GM18907 (cell line): ENCODE measurements at regions not wholly inside any gene's neighbourhood (a gene's known extent, or its start where the extent isn't known, plus 50 kb on each side); places are given as distances from the start of the nearest gene placed in this dataset.

Source experiments
- ATAC-seq: cut with Tn5 transposase; IDR thresholded peaks from one replicate; pipeline ENCODE4 v1.9.1; 2021; ENCODE audit warnings: mild to moderate bottlenecking, moderate library complexity; ENCODE audit not compliant: unreplicated experiment

DNA sequence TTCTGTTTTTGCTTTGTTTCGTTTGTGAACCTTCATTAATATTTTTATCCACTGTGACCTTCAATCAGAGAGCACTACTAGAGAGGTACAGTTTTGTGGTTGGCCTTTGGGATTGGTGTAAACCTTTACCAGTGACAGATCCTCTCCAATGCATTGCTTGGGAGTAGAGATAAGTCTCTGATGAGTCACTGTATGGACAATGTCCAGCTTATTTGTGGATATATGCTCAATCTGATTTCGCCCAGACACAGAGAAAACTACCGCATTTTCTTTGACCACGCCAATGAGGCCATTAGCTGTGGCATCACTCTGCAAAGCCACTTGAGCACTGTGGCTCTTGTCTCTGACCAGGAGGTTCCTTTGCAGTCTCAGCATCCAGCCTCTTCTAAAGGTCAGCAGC lies 964.7 kb downstream of the TUSC7 start:
- ATAC-seq, result no peak

DNA sequence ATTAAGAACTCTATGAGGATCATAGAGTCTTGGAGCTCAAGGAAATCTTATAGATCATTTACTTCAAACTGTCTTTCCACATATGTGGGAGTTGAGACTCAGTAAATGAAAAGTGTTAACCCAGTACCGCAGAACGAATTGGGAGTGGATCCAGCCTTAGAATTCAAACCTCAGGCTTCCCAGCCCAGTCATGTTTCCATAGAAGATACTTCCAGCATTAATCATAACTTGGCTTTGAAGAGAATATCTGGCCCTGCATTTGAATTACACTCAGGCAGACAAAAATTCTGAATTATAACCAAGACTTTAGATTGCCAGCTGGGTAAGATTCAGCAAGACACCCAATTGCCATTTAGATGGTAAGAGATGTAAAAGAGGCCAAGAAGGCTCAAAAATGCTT lies 972.0 kb downstream of the TUSC7 start:
- no peak for ATAC-seq

DNA sequence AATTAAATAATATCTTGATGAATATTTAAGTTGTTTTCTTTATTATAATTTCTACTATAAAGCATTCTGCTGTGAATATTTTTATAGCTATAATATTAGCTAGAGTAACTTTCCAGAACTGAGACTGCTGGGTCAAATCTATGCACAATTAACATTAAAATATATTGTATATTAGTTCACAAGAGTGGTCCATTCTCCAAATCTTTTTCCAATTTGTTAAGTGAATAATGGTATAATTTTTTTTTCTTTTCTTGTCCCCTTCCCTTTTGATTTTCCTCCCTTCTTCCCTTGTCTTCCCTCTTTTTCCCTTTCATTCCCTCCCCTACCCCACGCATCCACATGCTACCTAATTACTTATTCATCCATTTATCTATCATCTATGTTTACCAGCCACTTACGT lies 977.5 kb downstream of the TUSC7 start:
- no peak for ATAC-seq

DNA sequence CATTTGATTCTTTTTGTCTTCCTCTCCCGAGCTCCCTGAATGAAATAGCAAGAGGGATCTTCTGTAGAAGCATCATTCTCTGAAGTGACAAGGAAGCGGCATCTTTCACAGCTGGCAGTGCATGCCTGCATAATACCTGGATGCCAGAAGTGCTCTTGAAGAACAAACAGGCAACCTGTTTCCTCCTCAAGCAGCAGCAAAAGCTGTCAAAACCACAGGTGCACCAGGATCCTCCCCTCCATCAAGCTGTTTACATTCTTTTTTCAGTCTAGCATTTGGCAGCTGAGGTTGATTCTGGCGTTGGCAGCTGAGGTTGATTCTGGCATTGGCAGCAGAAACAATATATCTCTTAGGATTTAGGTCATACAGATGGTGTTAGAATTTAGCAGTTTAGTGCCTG lies 979.0 kb downstream of the TUSC7 start:
- ATAC-seq, result no peak

DNA sequence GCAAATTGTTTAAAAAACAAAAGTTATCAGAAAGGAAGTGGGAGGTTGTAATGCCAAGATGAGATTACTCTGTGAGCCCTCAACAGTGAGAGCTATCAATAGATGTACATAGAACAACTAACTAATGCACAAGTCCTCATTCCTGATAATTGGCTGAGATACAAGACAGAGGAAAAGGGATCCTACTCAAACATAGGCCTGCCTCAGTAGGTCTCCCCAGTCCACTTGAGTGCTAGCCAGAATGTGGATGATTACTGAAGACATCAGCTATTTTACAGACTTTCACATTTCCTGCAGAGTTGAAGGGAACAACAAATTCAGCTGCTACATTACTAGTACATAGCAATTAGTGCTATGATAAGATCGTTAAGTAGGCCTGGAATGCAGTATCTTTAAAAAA lies 981.9 kb downstream of the TUSC7 start:
- no peak for ATAC-seq

DNA sequence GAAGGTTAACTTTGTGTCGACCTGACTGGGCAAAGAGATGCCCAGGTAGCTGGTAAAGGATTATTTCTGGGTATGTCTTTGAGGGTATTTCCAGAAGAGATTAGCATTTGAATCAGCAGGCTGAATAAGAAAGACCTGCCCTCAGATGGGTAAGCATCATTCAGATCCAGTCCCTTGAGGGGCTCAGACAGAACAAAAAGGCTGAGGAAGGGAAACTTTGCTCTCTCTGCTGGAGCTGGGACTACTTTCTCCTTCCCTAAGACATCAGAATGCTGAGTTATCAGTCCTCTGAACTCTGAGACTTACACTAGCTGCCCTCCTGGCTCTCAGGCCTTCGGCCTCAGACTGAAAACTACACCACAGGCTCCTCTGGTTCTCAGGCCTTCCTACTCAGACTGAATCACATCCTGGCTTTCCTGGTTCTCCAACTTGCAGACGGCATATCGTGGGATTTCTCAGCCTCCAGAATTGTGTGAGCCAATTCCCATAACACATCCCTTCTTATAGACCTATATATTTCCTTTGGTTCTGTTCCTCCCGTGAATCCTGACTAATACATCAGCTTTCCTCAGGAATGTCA lies 982.9 kb downstream of the TUSC7 start:
- ATAC-seq, result no peak

DNA sequence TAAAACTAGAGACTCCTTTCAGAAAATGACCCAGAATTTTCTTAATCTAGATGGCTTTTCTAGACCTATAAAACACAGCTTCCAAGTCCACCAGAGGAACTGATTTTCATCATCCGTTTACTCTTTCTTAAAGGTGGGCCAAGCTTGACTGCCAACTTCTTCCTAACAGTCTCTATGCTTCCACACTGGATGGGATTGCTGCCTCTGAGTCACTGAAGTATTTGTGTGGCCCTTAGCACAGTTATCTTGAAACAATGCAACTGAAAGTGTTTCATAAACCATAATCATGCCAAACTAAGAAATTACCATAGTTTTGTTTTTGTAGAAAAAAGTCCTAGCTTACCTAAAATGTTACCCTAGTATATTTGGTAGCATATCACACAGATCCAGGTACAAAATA lies 985.7 kb downstream of the TUSC7 start:
- ATAC-seq, result no peak

DNA sequence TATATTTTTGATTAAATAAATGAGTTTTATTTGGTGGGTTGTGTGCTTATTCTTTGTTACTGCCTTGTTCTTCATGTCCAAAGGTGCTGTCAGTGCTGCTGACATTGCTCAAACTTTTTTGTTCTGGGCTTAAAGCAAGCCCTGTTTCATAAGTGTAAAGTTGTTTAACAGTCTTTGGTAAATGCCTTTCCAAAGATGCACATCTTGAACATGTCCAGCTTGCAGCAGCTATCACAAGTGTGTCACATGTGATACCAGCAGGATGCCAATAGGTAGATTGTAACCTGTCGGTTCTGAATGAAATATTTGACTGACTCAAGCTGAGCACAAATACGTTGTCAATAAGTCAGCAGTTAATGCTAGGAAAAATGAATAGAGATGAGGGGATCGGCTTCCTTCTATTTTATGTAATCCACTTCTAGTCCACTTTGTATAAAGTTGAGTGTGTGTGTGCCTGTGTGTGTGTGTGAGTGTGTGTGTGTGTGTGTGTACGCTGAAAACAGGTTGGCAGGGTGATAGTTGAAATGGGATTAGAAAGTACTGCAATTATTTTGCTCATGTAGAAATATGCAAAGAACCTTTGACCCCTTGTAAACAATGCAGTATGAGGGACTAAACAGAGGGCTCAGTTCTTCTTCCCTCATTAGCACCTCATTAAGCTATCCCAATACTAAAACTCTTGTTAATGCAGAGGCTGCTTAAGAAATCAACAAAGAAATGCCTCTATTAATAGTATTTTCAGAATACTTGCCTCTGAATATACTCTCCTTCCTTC lies 986.5 kb downstream of the TUSC7 start:
- no peak for ATAC-seq

DNA sequence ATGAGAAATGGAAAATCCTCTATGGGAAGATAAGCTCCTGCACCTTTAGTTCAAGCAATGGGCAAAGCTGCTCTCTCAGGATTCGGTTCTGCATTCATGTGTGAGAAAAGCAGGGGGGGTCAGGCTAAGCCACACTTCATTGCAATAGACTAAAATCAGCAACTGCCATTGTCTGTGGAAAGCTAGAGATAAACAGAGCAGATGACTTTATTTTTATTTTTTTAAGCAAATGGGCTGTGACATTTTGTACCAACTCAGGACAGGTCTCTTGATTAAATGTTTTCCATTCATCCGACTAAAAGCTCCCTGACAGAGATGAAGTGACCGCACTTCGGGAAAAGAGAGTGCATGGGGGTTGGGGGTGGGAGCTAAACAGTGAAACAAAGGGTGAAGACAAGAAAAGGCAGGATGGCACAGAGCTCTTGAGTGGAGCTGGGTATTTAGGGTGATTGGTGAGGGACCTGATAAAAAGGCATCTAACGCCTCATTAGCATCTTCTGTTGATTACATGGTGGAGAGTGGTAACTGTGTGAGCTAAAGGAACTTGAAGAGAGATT lies 987.4 kb downstream of the TUSC7 start:
- ATAC-seq, result no peak

DNA sequence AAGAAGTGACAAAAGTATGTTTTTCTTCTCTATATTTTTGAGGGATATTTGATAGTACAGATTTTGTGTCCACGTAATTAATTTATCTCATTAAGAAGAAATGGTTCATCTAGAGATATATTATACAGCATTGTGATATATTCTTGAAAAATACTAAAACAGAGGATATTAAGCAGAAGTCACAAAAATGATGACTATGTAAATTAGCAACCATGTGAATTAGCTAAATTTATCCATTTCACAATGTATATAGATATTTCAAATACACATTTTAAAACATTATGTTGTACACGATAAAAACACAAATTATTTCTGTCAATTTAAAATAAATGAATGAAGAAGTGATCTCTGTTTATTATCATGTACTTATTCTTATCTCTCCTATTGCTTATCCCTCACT lies 989.5 kb downstream of the TUSC7 start:
- no peak for ATAC-seq

DNA sequence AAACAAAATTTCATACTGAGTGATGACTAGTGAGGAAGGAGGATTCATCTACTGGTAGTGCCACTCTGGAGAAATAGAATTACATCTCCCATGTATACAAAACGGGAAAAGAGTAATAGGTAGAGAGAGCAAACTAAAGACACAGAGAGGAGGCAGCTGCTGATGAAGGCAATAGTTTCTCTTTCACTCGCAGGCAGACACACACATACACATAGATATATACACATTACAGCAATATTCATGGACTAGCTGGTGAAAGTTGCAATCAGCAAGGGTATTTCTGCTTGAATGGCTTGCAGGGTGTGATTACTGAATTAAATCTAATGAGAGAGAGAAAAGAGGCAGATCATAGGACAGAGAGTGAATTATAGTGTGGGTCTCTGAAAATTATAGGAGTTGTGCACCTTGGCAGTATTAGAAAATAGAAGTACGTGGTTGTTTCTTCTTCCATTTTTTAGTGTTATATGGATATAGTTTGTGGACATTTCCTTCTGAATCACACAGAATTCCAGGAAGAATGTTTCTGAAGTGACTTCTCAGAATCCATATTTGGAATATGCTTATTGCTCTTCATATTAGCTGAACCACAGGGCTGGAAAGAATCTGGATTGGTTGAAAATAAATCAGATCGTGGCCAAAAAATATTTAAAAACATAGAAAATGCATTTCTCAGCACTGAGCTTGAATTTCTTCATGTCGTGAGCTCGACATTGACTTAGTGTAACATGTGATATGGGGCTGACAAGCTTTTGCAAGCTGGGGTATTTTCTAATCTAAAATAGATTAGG lies 991.2 kb downstream of the TUSC7 start:
- ATAC-seq, result no peak

DNA sequence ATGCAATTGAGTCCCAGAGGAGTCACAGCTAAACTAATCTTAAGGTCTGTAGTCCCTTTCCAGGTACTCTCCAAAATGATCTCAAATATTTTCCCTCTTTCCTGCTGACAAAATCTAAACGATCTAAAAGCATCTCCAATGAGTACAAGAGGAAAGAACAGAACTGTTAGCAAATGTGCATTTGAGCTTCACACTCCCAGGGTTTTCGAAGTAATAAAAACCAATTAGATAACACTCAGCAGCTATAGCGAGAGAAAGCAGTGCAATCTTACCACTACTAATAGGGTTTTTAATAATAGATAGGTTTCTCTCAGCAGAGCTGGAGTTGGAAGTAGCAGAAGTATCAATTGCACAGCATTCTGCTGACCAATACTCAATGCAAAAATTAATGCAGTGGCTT lies 995.4 kb downstream of the TUSC7 start:
- ATAC-seq, result no peak

DNA sequence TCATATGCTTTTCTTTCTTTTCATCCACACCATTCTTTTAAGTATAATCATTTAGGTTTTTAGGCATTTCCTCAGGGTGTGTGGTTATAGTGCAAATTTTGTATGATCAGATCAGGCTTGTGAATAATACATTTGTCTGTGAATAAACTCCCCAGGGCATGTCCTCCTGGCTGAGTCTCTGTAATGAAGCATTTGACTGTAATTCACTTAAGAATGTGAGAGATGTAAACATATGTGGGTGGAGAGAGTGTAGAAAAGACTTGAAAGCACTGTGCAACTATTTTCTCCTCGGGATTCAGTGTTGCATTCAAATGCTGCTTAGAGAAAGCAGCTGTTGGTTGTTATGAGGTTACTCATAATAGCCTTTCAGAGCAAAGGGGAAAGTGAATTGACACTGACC lies 996.5 kb downstream of the TUSC7 start:
- no peak for ATAC-seq

DNA sequence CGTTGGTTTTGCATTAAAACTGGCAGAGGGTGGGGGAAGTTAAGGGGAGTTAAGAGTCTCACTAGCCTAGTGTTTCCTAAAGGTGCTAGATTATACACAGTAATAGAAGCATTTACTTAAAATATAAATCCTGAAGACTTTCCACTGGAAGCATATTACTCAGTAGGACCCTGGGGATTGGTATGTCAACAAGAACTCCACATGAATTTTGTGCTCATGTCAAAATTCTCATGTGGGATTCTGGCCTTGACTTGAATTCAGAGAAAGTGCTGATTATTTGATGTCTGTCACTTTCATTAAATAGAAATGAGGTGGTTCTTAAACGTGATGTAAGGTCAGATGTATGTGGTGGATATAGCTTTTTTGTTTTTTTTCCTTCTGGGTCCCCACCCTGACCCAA lies 997.2 kb downstream of the TUSC7 start:
- ATAC-seq, result no peak

DNA sequence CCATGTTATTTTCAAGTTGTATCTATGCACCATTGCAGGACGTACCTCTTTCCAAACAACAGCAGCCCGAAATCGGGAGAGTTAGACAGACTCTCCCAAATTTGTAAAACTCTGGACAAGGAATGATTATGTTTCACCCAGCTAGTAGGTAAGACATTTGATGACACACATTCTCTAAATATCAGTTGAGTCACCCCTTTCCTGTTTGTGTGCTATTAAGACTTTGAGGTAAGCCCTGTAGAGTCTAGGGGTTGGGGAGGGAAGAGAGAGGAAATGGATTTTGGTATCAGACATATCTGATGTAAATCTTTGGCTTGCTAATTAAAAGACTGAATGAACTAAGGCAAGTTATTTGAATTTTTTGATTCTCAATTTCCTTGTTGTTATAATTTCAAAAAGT lies 999.0 kb downstream of the TUSC7 start:
- no peak for ATAC-seq

DNA sequence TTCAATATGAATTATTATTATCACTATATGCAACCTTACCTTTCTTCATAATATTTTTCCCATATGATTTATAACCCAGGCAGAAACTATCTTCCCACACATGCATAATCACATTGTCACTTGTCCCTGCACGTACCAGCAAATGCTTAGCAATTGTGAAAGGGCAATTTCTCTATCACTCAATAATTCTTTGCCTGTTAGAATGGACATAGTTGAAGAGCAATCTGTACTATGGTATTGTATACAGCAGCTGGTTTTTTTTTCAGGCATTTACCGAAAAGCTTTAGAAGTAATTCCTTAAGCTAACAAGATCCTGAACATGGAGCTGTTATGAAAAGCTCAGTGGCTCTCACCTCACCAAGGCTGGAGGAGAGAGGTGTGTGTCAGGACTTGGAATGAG lies 999.5 kb downstream of the TUSC7 start:
- no peak for ATAC-seq

DNA sequence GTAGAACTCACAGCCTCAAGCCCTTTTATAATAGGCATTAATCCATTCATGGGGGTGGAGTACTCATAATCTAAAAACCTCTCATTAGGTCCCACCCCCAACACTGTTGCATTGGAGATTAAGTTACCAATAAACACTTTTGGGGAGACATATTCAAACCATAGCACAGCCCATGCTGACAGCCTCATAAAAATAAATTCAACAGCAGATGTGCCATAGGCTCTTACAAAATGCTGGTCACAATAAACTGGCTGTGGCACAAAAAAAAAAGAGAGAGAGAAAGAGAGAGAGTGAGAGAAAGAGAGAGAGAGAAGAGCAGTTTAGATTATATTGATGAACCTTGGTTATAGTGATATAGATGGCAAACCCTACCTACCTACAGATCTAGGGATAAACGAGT lies 1000.9 kb downstream of the TUSC7 start:
- ATAC-seq, result no peak

DNA sequence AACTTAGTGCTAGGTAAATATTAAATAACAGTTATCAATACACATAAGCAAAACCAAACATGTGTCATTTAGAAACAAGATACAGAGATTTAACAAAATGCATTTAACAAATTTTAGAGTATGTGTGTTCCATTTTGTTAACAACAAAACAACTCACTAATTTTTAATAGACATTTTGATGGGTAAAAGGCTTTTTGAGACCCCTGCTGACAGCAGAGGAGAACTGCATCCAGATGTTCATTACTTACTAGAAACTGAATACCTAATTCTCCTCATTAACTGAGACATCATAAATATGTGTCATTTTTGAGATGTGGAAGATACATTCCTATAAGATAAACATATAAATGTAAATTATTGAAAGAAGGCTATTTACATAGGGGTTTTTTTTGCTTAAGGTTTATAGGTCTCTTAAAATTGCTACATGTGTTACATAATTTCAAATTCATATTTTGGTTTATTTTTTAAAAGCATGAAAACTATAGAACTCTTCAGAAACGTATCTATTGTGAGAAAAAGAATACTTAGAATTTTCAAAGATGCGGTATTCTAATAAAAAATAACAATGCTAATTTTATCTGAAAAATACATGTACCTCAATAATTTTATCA lies 1009.8 kb downstream of the TUSC7 start:
- ATAC-seq, result no peak

DNA sequence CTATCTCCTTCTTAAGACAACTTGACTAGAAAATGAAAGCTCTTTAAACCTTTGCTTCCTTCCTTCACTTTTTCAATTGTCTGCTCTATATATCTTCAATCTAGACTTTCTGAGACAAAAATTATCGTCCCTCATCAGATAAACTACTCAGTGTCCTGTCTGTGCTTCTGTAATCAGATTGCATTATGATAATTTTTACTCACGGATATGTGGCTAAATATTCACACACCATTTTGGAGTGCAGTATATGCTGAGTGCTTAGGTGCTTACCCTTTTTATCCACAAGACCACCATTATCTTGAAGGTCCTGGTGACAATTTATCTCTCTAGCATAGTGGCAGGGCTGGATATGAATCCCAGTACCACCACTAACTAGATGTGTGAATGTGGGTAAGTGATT lies 1012.3 kb downstream of the TUSC7 start:
- ATAC-seq, result no peak

DNA sequence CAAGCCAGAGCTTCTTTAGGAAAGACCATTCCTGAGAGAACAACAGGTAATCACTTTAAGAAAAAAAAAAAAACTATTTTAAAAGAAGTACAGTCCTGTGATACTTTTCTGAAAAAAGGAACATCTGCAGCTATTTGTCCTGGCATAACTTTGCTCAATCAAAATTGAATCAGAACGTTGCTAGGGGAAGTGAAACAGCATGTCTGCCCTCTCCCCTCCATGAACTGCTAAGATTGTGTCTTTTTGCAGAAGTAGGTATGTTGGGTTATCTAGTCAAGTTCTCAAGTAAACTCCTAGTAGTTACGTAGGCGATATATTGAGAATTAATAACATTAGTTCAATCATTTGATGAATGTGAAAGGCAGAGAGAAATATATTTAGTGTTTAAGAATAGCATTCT lies 1013.3 kb downstream of the TUSC7 start:
- ATAC-seq, result peak; percentile 43

DNA sequence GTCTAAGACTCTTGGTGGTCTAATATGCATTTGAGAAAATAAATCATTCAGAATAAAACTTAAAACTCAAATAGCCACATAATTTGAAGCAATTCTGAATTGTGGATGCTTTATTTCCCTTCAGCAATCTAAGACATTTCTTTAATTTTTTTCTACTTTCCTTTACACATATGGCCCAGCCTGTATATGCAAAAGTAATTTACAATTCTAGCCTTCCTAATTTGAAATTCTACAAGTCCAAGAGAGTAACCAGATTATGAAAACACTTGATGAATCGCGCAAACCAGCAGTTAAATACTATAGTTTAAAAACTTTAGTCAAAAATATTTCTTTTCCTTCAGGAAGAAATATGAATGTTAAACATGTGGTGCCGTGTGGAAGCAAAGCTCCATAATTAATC lies 1014.2 kb downstream of the TUSC7 start:
- ATAC-seq, result no peak
